HL-60 (cell line): ENCODE measurements at regions not wholly inside any gene's neighbourhood (a gene's known extent, or its start where the extent isn't known, plus 50 kb on each side); places are given as distances from the start of the nearest gene placed in this dataset.

Source experiments
- DNase-seq, 2 experiments: peaks; one replicate each; pipeline ENCODE4 v3.0.0-alpha.2; 2010 to 2020; ENCODE audit warnings: low read depth in 1 of 2, low spot score in 1 of 2
- H3K27ac ChIP-seq: fragments of 250-450 bp; sonication (Bioruptor Pico); replicated peaks from 2 replicates; pipeline ENCODE4 v1.5.1; 2020; ENCODE audit warnings: mild to moderate bottlenecking, moderate library complexity
- H3K27me3 ChIP-seq: fragments of 250-450 bp; sonication (Bioruptor Pico); 2 replicates; pipeline ENCODE4 v1.5.1; 2021; ENCODE audit warnings: mild to moderate bottlenecking, moderate library complexity; ENCODE audit not compliant: insufficient read depth, poor library complexity, severe bottlenecking
- H3K4me3 ChIP-seq: replicated peaks from 2 replicates; pipeline ENCODE4 v1.5.1; 2011; ENCODE audit warnings: mild to moderate bottlenecking, control low read depth, low read length; ENCODE audit not compliant: insufficient read depth
- GABPA ChIP-seq: IDR thresholded peaks from 2 replicates; pipeline ENCODE4 v1.6.1; 2012; ENCODE audit warnings: low read depth
- POLR2AphosphoS5 ChIP-seq: IDR thresholded peaks from 2 replicates; pipeline ENCODE4 v1.6.1; 2012; ENCODE audit warnings: low read depth
- SPI1 ChIP-seq: IDR thresholded peaks from 2 replicates; pipeline ENCODE4 v1.6.1; 2012; ENCODE audit warnings: low read depth, mild to moderate bottlenecking, borderline replicate concordance
- TF ChIP-seq, protein P1 (sequence below): IDR thresholded peaks from one replicate; pipeline ENCODE4 v1.5.1; 2011; ENCODE audit warnings: low read length, control low read depth, inconsistent platforms; ENCODE audit not compliant: insufficient read depth
- TF ChIP-seq, protein P2 (sequence below): IDR thresholded peaks from 2 replicates; pipeline ENCODE4 v1.6.1; 2012; ENCODE audit warnings: low read depth; ENCODE audit not compliant: insufficient replicate concordance

DNA sequence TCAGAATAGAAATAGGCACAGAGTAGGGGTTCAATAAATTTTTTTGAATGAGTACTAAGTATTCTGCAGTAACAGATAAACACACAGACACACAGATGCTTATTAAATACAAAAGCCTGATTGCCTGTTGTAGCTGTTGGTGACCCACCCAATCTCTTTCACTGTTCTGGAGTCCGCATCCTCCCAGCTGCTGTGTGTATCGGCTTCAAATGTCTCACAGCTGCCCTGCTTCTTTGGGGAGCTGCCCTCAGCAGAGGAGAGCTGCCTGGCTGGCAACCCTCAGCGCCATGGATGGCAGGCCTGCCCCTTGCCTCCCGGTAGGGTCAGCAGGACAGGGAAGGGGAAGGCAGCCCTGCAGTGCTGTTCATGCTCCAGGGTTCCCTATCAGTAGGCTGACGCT lies 50.5 kb upstream of the PRNP start:
- Histone ChIP-seq H3K4me3 (no peak overlapping the region), H3K27ac (no peak overlapping the region), H3K27me3 (no peaks in the 10 kb centered on the region)
- TF ChIP-seq, protein P1, sequence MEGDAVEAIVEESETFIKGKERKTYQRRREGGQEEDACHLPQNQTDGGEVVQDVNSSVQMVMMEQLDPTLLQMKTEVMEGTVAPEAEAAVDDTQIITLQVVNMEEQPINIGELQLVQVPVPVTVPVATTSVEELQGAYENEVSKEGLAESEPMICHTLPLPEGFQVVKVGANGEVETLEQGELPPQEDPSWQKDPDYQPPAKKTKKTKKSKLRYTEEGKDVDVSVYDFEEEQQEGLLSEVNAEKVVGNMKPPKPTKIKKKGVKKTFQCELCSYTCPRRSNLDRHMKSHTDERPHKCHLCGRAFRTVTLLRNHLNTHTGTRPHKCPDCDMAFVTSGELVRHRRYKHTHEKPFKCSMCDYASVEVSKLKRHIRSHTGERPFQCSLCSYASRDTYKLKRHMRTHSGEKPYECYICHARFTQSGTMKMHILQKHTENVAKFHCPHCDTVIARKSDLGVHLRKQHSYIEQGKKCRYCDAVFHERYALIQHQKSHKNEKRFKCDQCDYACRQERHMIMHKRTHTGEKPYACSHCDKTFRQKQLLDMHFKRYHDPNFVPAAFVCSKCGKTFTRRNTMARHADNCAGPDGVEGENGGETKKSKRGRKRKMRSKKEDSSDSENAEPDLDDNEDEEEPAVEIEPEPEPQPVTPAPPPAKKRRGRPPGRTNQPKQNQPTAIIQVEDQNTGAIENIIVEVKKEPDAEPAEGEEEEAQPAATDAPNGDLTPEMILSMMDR = no peak
- TF ChIP-seq POLR2AphosphoS5 (no peak), GABPA (no peak), SPI1 (no peak)
- TF ChIP-seq, protein P2, sequence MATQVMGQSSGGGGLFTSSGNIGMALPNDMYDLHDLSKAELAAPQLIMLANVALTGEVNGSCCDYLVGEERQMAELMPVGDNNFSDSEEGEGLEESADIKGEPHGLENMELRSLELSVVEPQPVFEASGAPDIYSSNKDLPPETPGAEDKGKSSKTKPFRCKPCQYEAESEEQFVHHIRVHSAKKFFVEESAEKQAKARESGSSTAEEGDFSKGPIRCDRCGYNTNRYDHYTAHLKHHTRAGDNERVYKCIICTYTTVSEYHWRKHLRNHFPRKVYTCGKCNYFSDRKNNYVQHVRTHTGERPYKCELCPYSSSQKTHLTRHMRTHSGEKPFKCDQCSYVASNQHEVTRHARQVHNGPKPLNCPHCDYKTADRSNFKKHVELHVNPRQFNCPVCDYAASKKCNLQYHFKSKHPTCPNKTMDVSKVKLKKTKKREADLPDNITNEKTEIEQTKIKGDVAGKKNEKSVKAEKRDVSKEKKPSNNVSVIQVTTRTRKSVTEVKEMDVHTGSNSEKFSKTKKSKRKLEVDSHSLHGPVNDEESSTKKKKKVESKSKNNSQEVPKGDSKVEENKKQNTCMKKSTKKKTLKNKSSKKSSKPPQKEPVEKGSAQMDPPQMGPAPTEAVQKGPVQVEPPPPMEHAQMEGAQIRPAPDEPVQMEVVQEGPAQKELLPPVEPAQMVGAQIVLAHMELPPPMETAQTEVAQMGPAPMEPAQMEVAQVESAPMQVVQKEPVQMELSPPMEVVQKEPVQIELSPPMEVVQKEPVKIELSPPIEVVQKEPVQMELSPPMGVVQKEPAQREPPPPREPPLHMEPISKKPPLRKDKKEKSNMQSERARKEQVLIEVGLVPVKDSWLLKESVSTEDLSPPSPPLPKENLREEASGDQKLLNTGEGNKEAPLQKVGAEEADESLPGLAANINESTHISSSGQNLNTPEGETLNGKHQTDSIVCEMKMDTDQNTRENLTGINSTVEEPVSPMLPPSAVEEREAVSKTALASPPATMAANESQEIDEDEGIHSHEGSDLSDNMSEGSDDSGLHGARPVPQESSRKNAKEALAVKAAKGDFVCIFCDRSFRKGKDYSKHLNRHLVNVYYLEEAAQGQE = no peak
- DNase-seq = no peak

DNA sequence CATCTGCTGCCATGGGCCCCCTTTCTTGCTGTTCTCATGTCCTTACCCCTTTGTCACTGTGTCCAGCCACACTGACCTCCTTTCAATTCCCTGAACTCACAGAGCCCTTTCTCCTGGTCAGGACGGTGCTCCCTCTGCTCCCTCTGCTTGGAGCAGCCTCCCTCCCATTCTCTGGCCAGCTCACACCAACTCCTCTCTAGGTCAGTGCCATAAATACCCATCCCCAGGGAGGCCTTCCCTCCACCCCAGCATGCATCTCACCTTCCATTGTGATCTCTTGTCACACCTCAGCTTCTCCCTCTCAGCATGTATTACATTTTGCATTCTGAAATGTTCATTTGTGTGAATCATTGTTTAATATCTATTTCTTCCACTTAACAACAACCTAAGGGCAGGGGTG lies 50.9 kb upstream of the PRNP start:
- DNase-seq = no peak
- Histone ChIP-seq H3K4me3 (no peak overlapping the region), H3K27me3 (no peaks in the 10 kb centered on the region), H3K27ac (no peak overlapping the region)
- TF ChIP-seq GABPA = no peak
- TF ChIP-seq, protein P1 = no peak
- TF ChIP-seq, protein P2 = no peak
- no peak for TF ChIP-seq POLR2AphosphoS5
- no peak for TF ChIP-seq SPI1

DNA sequence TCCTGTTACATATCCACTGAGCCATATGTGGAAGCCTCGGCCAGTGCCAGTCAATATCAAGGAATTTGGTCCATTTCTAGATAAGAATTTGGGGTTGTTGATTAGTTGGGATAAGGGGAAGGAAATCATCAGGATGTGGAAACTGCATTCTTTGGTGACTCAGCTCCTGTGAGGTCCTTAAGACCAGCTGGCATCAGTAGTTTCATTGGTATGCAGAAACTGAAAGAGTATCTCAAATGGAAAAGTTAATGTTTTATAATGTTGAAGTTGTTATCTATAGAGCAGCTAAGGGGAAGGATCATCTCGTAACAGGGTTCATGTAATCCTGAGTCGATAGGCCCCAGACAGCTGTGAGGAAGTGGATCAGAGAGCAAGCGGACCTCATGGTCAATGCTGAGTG lies 52.5 kb upstream of the PRNP start:
- Histone ChIP-seq H3K4me3 (no peak overlapping the region), H3K27ac (no peak overlapping the region), H3K27me3 (no peaks in the 10 kb centered on the region)
- no peak for DNase-seq
- TF ChIP-seq POLR2AphosphoS5 (no peak), SPI1 (no peak), GABPA (no peak)
- TF ChIP-seq, protein P1 = no peak
- TF ChIP-seq, protein P2 = no peak
